Brain microvascular endothelial cell (primary cell): ENCODE measurements at regions not wholly inside any gene's neighbourhood (a gene's known extent, or its start where the extent isn't known, plus 50 kb on each side); places are given as distances from the start of the nearest gene placed in this dataset.
"Not testable (repeated sequence)": the region's sequence is repeated elsewhere in the genome, so short reads cannot be mapped to it uniquely, and the experiment has no call there.

Experiments used
- DNase-seq: peaks from one replicate; pipeline ENCODE4 v3.0.0-alpha.2; 2020
- H3K27ac ChIP-seq: fragments of 250-450 bp; sonication (Bioruptor Pico); 2 replicates; pipeline ENCODE4 v1.5.1; 2020; ENCODE audit warnings: mild to moderate bottlenecking, moderate library complexity
- H3K27me3 ChIP-seq: fragments of 250-450 bp; sonication (Bioruptor Pico); replicated peaks from 2 replicates; pipeline ENCODE4 v1.5.1; 2020; ENCODE audit warnings: mild to moderate bottlenecking
- H3K36me3 ChIP-seq: fragments of 250-450 bp; sonication (Bioruptor Pico); replicated peaks from 2 replicates; pipeline ENCODE4 v1.5.1; 2020; ENCODE audit warnings: mild to moderate bottlenecking
- H3K4me3 ChIP-seq: 2 replicates; pipeline ENCODE4 v1.5.1; 2011; ENCODE audit warnings: low read depth, mild to moderate bottlenecking, control low read depth, low read length, moderate library complexity
- in situ Hi-C: cut with HindIII; loops from 2 replicates; pipeline ENCODE4 v1.10.0; 2017; ENCODE audit warnings: low sequenced_read_pairs, low pct_ligation_motif_present
- TF ChIP-seq, protein P1 (sequence below): IDR thresholded peaks from 2 replicates; pipeline ENCODE4 v1.5.1; 2011; ENCODE audit warnings: low read depth, mild to moderate bottlenecking, moderate library complexity, low read length, control low read depth, inconsistent platforms; ENCODE audit errors: missing control alignments

DNA sequence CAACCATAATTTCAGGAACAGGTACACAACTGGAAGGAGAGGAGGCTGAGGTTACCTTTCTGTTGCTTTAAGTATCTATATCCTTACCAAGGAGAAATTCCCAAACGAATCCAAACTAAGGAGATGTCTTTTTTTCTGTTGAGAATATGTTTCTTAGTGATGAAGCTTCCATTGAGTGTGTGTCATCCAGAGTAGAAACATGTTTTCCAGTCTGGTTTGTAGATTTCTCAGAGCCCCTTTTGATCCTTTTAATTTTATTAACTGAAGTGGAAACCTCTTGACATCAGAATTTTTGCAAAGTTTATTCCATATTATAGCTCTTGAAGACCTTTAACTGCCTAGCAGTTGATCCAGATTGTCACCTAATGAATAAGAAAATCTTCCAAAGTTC, 207.1 kb upstream of the FERD3L start:
- TF ChIP-seq, protein P1, sequence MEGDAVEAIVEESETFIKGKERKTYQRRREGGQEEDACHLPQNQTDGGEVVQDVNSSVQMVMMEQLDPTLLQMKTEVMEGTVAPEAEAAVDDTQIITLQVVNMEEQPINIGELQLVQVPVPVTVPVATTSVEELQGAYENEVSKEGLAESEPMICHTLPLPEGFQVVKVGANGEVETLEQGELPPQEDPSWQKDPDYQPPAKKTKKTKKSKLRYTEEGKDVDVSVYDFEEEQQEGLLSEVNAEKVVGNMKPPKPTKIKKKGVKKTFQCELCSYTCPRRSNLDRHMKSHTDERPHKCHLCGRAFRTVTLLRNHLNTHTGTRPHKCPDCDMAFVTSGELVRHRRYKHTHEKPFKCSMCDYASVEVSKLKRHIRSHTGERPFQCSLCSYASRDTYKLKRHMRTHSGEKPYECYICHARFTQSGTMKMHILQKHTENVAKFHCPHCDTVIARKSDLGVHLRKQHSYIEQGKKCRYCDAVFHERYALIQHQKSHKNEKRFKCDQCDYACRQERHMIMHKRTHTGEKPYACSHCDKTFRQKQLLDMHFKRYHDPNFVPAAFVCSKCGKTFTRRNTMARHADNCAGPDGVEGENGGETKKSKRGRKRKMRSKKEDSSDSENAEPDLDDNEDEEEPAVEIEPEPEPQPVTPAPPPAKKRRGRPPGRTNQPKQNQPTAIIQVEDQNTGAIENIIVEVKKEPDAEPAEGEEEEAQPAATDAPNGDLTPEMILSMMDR = no peak

DNA sequence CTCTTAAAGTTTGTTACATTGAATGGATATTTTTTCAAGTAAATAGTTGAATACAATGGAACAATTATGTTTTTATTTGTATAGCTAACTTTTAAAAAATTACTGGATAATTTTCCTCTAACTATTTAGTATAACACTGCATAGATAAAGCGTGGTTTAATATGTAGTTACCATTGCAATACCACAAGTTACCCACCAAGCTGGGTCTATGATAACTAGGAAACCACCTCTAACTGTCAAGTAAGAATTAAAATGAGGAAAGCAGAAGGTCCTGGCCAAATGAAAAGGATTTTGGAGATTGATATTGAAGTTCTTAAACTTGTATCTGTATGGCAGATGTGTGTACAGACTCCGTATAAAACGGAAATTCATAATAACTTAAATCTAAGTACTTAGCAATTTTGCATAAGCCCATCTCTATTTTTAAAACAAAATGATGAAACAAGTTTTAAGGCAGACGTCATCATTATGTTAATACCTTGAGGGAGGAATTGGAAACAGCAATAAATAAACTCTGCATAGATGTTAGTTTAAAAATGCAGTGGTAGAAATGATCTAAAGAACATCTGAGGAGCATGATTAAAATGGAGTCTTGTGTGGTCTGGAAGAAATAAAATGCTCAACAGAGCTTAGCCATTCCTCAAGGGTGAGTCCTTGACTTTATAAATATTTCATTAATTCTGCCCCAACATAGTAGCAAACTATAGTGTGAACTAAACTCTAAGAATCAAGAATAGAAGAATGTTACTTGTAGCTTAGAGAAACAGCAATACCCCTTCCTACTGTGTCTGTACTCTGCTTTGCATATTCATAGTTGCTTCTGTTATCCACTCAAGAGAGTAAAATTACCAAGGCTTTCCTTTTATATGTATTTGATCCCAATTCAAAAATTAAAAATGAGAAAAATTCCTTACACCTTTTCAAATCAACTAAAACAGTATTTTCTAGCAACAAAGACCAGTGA, 206.4 kb upstream of the FERD3L start:
- Histone ChIP-seq H3K27me3 (no peaks in the 10 kb centered on the region), H3K4me3 (no peak overlapping the region), H3K36me3 (no peaks in the 10 kb centered on the region), H3K27ac (no peak overlapping the region)
- in situ Hi-C loops = no loop called here
- DNase-seq = no peak
- TF ChIP-seq, protein P1 = no peak

More for the DNA sequence above, 207.1 kb upstream of the FERD3L start:
- H3K36me3 ChIP-seq = no peaks in the 10 kb centered on the region
- in situ Hi-C loops = no loop called here
- H3K27me3 ChIP-seq = no peaks in the 10 kb centered on the region
- H3K4me3 ChIP-seq = no peak overlapping the region
- no peak overlapping the region for H3K27ac ChIP-seq
- DNase-seq = no peak

DNA sequence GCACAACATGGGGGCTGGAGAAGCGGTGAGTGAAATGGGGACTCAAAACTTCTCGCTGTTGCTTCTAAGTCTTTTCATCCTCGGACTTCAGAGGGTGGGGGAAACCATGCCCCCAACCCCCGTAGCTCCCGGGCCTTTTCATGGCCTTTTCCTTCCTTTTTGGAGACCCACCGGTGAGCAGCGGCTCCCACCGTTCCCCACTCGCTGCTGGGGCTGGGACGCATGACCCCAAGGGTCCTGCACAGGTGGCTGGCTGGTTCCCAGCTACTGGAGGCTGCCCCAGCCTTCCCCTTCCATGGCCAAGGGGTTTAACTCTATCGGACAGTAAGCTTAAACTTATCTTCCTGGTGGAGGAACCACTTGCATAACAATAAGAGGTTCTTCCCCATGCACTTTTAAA, 194.3 kb upstream of the FERD3L start:
- TF ChIP-seq, protein P1 = no peak
- in situ Hi-C loops = no loop called here
- Histone ChIP-seq H3K27ac (no peak overlapping the region), H3K36me3 (no peaks in the 10 kb centered on the region), H3K27me3 (no peaks in the 10 kb centered on the region), H3K4me3 (no peak overlapping the region)
- no peak for DNase-seq

DNA sequence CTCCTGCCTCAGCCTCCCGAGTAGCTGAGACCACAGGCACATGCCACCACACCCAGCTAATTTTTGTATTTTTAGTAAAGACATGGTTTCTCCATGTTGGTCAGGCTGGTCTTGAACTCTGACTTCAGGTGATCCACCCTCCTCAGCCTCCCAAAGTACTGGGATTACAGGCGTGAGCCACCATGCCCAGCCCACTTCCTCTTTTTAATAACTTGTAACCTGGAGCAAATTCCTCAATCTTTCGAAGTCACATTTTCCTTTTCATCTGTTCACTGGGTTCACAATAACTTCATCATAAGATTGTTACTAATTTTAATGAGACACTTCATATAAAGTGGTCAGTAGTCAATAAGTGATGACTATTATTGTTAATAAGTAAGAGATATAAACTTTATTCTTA, 193.3 kb upstream of the FERD3L start:
- H3K27me3 ChIP-seq, H3K27ac ChIP-seq, H3K36me3 ChIP-seq, DNase-seq, in situ Hi-C loops, H3K4me3 ChIP-seq: not testable (repeated sequence)

DNA sequence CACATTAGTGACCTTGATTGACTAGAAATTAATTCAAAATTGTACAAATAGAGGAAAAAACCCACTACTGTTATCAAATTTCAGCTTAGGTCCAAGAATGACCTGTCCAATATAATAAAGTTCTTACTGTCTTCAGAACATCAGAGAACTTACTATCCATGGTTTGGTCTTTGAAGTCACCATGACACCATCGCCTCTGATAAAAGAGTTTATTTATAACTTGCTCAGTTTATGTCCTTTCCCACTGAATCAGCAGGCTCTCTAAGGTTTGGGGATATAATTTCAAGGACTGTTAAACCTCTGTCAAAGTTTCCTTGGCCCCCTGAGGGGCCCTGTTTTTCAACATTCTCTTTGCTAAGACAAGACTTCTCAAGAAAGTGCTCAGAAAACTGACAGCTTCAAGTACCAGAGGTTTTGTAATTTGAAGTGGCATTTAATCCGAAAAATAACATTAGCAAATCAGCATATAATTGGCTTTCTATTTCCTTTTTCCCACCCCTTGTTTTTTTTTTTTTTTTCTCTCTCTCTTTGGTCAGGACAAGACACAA, 191.7 kb upstream of the FERD3L start:
- H3K4me3 ChIP-seq = no peak overlapping the region
- in situ Hi-C loops = no loop called here
- H3K27ac ChIP-seq = no peak overlapping the region
- TF ChIP-seq, protein P1 = no peak
- DNase-seq = no peak
- H3K36me3 ChIP-seq = no peaks in the 10 kb centered on the region
- H3K27me3 ChIP-seq = no peaks in the 10 kb centered on the region

DNA sequence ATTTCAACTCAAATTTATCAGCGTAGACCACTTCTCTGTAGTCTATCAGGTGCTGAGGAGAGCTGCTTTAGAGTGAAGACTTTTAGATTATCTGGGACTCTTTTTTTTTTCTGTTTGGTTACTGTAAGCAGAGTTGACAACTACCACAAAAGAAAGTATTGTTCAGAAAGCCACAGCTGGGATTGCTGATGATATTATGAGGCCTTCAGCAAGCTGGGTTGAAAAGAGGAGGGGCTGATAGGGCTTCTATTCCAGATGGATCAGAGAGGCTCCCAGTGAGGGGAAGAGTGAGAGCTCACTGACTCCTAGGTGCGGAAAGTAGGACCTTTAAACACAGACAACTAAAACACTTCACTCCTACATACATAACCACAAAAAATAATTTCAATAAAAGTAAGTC, 188.5 kb upstream of the FERD3L start:
- no peaks in the 10 kb centered on the region for H3K27me3 ChIP-seq
- H3K27ac ChIP-seq = no peak overlapping the region
- no peaks in the 10 kb centered on the region for H3K36me3 ChIP-seq
- in situ Hi-C loops = no loop called here
- H3K4me3 ChIP-seq = no peak overlapping the region
- no peak for DNase-seq
- TF ChIP-seq, protein P1 = no peak
